ENCODE measurements at regions not wholly inside any gene's neighbourhood (a gene's known extent, or its start where the extent isn't known, plus 50 kb on each side); places are given as distances from the start of the nearest gene placed in this dataset.

- H3K4me1 ChIP-seq, result no peaks in the 10 kb centered on the region
Observed at GRCh38 chr2:104745846-104746245, 108.1 kb upstream of the POU3F3 start.

GRCh38 chr2:104746299-104746698 lies 107.6 kb upstream of the POU3F3 start:
- H3K4me3 ChIP-seq, result no peak overlapping the region
- H3K9me3 ChIP-seq, result no peaks in the 10 kb centered on the region
- ATAC-seq, result no peak
- H3K27ac ChIP-seq, result no peak overlapping the region
- H3K27me3 ChIP-seq, result no peaks in the 10 kb centered on the region
- H3K4me1 ChIP-seq, result no peaks in the 10 kb centered on the region
- no peak for DNase-seq
- no peaks in the 10 kb centered on the region for H3K36me3 ChIP-seq
- intact Hi-C loops (cut with DNase I), result no loop called here
- WGBS (ENCODE audit: insufficient coverage, low coverage, low lambda C conversion rate, missing lambda C conversion rate), result 39% methylated on average over 5 of the region's 8 CpGs
- TF ChIP-seq, protein P1, sequence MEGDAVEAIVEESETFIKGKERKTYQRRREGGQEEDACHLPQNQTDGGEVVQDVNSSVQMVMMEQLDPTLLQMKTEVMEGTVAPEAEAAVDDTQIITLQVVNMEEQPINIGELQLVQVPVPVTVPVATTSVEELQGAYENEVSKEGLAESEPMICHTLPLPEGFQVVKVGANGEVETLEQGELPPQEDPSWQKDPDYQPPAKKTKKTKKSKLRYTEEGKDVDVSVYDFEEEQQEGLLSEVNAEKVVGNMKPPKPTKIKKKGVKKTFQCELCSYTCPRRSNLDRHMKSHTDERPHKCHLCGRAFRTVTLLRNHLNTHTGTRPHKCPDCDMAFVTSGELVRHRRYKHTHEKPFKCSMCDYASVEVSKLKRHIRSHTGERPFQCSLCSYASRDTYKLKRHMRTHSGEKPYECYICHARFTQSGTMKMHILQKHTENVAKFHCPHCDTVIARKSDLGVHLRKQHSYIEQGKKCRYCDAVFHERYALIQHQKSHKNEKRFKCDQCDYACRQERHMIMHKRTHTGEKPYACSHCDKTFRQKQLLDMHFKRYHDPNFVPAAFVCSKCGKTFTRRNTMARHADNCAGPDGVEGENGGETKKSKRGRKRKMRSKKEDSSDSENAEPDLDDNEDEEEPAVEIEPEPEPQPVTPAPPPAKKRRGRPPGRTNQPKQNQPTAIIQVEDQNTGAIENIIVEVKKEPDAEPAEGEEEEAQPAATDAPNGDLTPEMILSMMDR (IDR thresholded peaks at IDR 0.05), result no peak
- no peak for TF ChIP-seq POLR2A (IDR thresholded peaks at IDR 0.05)

More at GRCh38 chr2:104745846-104746245, 108.1 kb upstream of the POU3F3 start:
- Histone ChIP-seq H3K4me3 (no peak overlapping the region), H3K9me3 (no peaks in the 10 kb centered on the region), H3K27ac (no peak overlapping the region), H3K36me3 (no peaks in the 10 kb centered on the region), H3K27me3 (no peaks in the 10 kb centered on the region)
- ATAC-seq (no peak), DNase-seq (no peak)
- whole genome bisulfite sequencing (ENCODE audit: insufficient coverage, low coverage, low lambda C conversion rate, missing lambda C conversion rate), result 21% methylated on average over 7 of the region's 13 CpGs
- intact Hi-C loops (cut with DNase I), result no loop called here
- TF ChIP-seq, protein P1 (IDR thresholded peaks at IDR 0.05), result no peak
- no peak for TF ChIP-seq POLR2A (IDR thresholded peaks at IDR 0.05)

GRCh38 chr2:104746858-104747257 lies 107.1 kb upstream of the POU3F3 start:
- ATAC-seq (no peak), DNase-seq (no peak)
- no peak for TF ChIP-seq POLR2A (IDR thresholded peaks at IDR 0.05)
- TF ChIP-seq, protein P1 (IDR thresholded peaks at IDR 0.05), result no peak
- H3K27me3 ChIP-seq, result no peaks in the 10 kb centered on the region
- intact Hi-C loops (cut with DNase I), result no loop called here
- H3K27ac ChIP-seq, result no peak overlapping the region
- H3K9me3 ChIP-seq, result no peaks in the 10 kb centered on the region
- no peak overlapping the region for H3K4me3 ChIP-seq
- WGBS (ENCODE audit: insufficient coverage, low coverage, low lambda C conversion rate, missing lambda C conversion rate), result 67% methylated on average over 20 of the region's 24 CpGs
- H3K36me3 ChIP-seq, result no peaks in the 10 kb centered on the region
- H3K4me1 ChIP-seq, result no peaks in the 10 kb centered on the region

DNA sequence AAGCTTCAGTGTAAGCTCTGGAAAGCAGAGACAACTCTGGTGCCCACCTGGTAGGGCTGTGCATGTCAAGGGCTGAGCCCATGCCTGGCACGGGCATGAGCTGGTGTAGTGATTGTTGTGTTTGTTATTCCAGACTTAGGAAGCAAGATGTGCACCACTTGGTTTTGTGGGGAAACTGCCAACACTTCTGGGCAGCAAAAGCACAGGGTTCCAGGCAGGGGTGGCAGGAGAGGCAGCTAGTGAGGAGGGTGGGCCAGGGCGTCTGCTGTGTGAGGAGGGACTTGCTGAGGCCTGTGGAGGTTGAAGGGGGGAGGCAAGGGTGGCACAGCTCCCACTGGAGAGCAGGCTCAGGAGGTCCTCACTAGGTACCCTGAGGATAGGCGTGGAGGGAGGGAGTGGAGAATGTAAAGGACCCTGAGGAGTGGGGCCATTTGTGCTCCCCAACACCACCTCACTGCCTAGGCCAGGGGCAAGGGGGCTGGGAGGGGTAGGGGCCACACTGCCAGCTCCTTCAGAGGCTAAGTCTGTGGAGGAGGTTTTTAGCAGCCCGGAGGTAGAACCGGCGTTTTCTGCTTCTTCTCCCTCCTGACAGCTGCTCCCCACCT lies 104.0 kb upstream of the POU3F3 start:
- Histone ChIP-seq H3K27me3 (no peaks in the 10 kb centered on the region), H3K9me3 (no peaks in the 10 kb centered on the region), H3K36me3 (no peaks in the 10 kb centered on the region), H3K4me1 (no peaks in the 10 kb centered on the region), H3K4me3 (no peak overlapping the region), H3K27ac (no peak overlapping the region)
- intact Hi-C loops (cut with DNase I), result no loop called here
- TF ChIP-seq, protein P1 (IDR thresholded peaks at IDR 0.05), result no peak
- no peak for TF ChIP-seq POLR2A (IDR thresholded peaks at IDR 0.05)
- DNase-seq (no peak), ATAC-seq (peak in 2 of 4 donors; percentile 29 to 39)
- 42% methylated on average over 4 of the region's 6 CpGs for WGBS (ENCODE audit: insufficient coverage, low coverage, low lambda C conversion rate, missing lambda C conversion rate)

DNA sequence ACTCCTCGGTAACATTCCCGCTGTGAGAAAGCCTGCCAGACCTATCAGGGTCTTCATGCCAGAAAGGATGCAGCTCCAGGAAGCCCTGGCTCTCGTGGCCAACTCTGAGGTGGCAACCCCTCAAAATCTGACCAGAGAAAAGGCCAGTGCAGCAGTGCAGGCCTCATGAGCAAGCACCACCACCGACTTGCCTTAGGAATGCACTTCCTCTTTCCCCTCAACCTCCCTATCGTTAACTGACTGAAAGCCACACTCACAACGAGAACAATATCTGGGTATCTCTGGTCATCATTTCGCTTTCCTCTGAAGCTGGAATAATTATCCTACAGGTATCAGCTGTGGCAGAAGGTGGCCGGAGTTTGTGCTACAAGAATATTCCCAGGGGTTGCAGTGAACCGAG lies 101.4 kb upstream of the POU3F3 start:
- WGBS (ENCODE audit: insufficient coverage, low coverage, low lambda C conversion rate, missing lambda C conversion rate), result 34% methylated on average over 9 of the region's 9 CpGs
- no peaks in the 10 kb centered on the region for H3K36me3 ChIP-seq
- no peak overlapping the region for H3K27ac ChIP-seq
- no peaks in the 10 kb centered on the region for H3K4me1 ChIP-seq
- intact Hi-C loops (cut with DNase I), result no loop called here
- H3K9me3 ChIP-seq, result no peaks in the 10 kb centered on the region
- H3K27me3 ChIP-seq, result no peaks in the 10 kb centered on the region
- H3K4me3 ChIP-seq, result no peak overlapping the region
- ATAC-seq (no peak), DNase-seq (no peak)
- TF ChIP-seq, protein P1 (IDR thresholded peaks at IDR 0.05), result no peak
- TF ChIP-seq POLR2A (IDR thresholded peaks at IDR 0.05), result no peak
